GM21381 (cell line): ENCODE measurements at regions not wholly inside any gene's neighbourhood (a gene's known extent, or its start where the extent isn't known, plus 50 kb on each side); places are given as distances from the start of the nearest gene placed in this dataset.

Experiments
- ATAC-seq: cut with Tn5 transposase; IDR thresholded peaks from one replicate; pipeline ENCODE4 v1.9.1; 2021; ENCODE audit warnings: mild to moderate bottlenecking, moderate library complexity; ENCODE audit not compliant: unreplicated experiment

- no peak for ATAC-seq
Measured at GRCh38 chr10:36087006-36088005, 445.2 kb upstream of the FZD8 start.

- ATAC-seq: no peak
Measured at GRCh38 chr10:36075196-36075595, 433.1 kb upstream of the FZD8 start.

GRCh38 chr10:36073796-36074345 lies 431.8 kb upstream of the FZD8 start:
- ATAC-seq: no peak

DNA sequence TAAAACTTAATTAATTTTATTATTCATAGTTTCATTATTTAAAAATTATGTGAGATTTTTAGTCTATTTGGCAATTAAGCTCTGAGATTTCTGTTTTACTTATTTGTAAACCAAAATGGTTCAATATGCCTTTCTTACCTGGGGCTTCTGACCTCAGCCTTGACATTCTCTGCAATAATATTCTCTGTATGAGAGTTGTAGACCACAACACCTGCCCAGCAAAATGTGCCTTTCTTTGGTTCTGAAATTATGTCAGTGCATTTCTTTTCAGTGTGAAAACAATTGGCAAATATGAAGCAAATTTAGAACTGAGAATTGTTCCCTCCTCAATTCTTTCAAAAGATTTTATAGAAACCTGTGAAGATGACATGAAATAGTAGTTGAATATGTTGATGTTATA lies 426.4 kb upstream of the FZD8 start:
- ATAC-seq: no peak

DNA sequence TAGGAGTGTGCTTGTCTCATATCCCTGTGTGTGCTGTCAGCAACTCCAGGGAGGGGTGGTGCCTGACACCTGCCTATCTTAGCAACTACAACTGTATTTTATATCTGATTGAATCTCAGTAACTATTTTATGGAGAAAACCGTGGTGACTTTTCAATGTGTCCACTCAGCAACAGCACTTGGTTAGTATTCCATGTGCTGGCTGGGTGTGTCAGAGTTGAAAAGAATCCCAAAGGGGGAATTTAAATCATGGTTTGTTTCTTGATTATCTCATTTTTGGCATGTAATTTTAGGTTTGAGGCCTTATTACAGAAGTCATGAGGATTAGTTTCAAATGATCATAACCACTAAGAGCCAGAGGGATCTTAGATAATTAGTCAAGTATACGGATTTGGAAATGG lies 425.7 kb upstream of the FZD8 start:
- ATAC-seq: no peak

DNA sequence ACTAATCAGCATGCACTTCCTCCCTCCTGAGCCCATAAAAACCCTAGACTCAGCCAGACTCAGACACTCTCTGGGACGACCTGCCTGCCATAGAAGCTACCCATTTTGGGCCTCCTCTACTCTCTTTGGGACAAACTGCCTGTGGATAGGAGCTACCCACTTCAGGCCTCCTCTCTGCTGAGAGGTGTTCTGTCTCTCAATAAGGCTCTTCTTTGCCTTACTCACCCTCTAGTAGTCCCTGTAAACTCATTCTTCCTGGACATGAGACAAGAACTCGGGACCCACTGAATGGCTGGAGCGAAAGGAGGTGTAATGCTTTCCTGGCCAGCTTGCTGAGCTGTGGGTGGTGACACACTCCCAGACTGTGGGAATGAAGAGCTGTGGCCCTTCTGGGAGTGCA lies 424.8 kb upstream of the FZD8 start:
- no peak for ATAC-seq

- ATAC-seq: no peak
Measured at GRCh38 chr10:36066102-36066501, 424.0 kb upstream of the FZD8 start.

GRCh38 chr10:36063396-36063795 lies 421.3 kb upstream of the FZD8 start:
- no peak for ATAC-seq

GRCh38 chr10:36057731-36058130 lies 415.6 kb upstream of the FZD8 start:
- ATAC-seq: no peak

DNA sequence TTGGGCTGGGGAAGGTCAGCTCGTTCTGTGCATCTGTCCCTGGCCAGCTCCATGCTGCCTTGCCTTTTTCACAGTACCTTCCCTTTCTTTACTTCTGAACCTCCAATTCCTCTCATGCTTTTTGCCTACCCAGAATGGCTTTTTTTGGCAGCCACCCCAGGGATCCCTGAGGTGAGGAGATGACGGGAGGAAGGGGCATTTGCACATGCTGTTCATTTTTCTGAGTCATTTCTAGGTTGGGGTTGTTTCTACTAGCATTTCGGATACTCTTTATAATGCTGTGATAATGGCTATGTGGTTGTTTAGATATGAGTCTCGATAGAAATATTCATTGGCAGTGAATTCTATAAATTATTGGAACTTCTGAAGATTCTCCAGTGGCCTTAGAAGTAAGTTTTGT lies 415.1 kb upstream of the FZD8 start:
- ATAC-seq: no peak

DNA sequence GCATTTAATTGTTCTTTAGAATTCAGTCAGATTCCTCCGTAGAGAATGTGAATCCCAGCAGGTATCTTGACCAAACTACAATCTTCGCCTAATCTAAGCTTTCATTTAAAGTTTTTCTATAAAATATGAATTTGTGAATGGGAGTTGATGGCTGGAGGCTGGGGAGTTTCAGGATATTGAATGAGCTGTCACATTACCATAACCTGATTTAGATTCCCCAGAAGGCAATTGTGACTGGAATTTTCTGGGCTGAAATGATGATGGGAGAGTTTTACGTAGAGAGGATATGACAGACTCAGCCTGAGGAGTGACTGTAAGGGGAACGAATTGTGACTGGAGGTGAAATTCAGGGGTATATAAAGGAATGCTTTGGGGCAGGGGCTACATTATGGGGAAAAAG lies 411.7 kb upstream of the FZD8 start:
- ATAC-seq: no peak

DNA sequence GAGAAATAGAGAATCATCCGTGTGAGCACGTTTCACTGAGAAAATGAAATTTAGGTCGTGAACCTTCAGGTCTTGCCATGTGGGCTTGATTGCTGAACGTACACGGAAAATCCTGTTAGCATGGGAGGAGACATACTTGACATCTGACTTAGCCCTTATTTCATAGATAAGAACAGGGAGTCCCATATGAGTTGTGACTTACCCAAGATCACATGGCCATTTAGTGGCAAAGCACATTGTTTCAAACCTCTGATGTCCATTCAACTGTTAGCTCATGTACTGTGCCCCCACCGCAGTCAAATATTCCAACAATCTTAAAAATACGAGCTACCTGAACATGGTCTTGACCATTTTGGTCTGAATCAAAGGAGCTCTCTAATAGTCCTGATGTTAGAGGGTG lies 411.2 kb upstream of the FZD8 start:
- ATAC-seq: no peak

DNA sequence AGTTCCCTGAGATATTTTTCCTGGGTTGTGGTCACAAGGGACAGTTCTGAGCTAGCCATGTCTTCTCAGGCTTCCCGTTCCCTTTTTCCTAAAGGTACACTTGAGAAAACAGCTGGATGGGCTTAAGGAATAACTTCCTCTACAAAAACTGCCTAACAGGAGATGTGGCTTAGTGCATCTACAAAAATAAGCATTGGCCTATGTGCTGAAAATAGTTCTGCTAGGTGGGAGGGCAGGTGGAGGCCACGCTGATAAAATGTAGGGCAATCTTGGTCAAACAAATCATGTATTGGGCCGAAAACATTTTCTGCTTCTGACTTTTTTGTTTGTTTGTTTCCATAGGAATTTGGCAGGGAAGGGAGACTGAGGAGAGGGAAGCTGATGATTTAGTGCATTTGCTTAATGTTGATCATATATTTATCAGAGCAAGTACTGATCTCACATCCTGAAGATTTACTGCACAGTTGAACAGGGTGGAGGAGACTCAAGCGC lies 409.4 kb upstream of the FZD8 start:
- no peak for ATAC-seq

DNA sequence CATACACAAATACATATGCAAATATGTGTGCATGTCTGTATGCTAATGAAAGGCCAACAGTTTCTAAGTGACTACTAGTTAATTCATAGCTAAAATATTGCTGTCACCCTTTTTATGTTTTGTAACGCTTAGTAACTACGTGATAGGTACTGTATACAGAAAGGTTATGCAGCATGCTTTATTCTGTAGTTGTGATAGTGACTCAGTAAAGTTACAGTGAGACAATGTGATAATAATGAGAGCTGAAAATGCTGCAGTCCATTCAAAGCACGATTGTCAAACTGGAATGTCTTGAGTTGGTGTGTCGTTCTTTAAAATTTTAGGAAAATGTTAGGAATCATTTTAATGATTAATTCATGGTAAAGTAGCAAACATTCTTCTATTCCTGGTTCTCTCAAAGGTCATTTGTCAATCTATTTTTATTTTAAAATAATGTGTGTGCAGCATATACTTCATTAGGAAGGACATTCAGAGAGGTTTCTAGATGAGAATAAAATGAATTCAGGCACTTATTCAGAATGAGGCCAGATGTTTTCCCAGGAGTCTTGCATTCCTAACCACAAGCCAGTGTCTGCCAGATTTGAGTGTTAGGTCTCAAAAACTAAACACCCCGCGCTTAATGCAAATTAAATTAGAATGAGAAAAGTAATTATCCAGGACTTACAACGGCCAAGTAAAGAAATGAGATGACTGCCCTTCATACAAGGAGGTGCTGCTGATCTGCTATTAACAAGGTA lies 408.8 kb upstream of the FZD8 start:
- ATAC-seq: no peak

DNA sequence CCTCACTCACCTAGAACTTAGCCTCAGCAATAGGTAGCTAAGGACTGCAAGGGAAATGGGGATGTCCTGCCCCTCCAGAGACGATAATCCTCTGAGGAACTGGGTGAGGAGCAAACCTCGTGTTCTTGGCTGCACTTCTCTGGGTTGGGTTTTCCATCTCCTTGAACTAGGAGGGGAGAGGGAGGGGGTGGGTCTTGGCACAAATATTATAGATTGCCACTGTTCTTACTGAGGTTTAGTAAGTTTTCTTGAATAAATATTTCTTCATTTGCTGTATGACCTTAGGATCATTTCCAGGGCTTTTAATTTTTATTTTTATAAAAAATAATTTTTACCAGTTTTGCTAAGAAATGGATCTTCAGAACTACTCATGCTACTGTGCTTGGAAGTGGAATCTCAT lies 406.7 kb upstream of the FZD8 start:
- no peak for ATAC-seq

DNA sequence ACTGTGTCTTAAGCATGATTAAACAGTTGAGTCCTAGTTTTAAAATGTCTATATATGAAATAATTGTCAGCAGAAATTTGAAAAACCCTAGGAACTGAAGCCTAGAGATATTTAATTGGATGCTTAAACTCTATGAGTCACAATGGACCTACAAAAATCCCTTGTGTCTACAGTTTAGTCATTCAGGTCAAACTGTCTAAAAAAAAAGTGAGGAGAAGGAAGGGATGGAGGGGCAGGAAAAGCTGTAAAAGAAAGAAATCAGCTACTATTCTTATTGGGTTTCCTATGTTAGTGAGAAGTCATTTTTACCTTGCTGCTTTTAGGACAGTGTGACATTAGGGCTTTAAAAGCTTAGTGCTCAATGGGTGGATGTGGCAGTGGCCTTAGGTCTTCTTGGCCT lies 406.1 kb upstream of the FZD8 start:
- no peak for ATAC-seq

- no peak for ATAC-seq
Measured at GRCh38 chr10:36042135-36042534, 400.0 kb upstream of the FZD8 start.

DNA sequence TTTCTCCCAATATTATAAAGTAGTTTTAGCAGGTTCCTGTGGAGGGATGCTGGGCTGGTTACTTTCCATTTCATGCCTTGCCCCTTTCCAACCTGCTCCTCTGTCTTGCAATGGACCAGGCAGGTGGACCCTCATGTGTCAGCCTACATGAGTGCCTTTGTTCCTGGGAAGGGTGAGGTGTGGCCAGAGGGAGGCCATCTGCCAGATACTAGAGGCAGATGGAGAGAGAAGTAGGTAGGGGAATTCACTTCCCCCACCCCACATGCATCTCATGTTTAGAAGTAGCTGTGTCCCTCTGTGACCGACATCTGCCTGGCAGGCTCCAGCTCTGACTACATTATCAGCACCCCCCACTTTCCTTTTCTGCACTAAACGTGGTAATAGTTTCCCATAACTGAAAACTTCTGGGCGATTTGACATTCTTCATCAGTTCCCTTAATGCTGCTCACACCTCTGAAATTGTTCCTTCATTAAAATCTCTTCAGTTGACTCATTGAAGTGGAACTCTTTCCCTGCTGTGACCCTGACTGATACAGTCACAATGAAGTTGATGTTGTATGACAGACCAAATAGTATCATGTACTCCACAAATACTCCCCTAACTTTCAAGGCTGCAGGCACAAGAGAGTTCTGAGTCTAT lies 396.3 kb upstream of the FZD8 start:
- ATAC-seq: no peak

GRCh38 chr10:36036137-36036536 lies 394.0 kb upstream of the FZD8 start:
- ATAC-seq: no peak

- ATAC-seq: no peak
Measured at GRCh38 chr10:36033808-36034207, 391.7 kb upstream of the FZD8 start.

- ATAC-seq: no peak
Measured at GRCh38 chr10:36030516-36030915, 388.4 kb upstream of the FZD8 start.
